PC-3 (cell line): ENCODE measurements at regions not wholly inside any gene's neighbourhood (a gene's known extent, or its start where the extent isn't known, plus 50 kb on each side); places are given as distances from the start of the nearest gene placed in this dataset.

ENCODE experiments used
- ATAC-seq: fragments of 200-7000 bp; cut with Tn5 transposase; 2 replicates; pipeline ENCODE4 v1.9.1; 2020; ENCODE audit warnings: mild to moderate bottlenecking, moderate library complexity
- BruUV-seq: library from RNA; stranded (reverse); fragments of 400-500 nt; replicated peaks from 2 replicates; lab custom pipeline; 2021; lab: Mats Ljungman, UMichigan
- CTCF ChIA-PET: fragments of 300-600 bp; sonication (Branson Sonifier 250); formaldehyde crosslinking; loops from one replicate; lab custom pipeline; 2022; ENCODE audit warnings: antibody characterized with exemption; lab: Charles Lee
- POLR2A ChIA-PET: fragments of 300-600 bp; sonication (Branson Sonifier 250); formaldehyde crosslinking; loops from one replicate; lab custom pipeline; 2022; ENCODE audit warnings: antibody characterized with exemption; ENCODE audit not compliant: unreplicated experiment; lab: Charles Lee
- DNase-seq: peaks from one replicate; pipeline ENCODE4 v3.0.0-alpha.2; 2015
- H2AFZ ChIP-seq: fragments of 300-600 bp; sonication (generic); 2 replicates; pipeline ENCODE4 v1.6.0; 2016; ENCODE audit warnings: antibody characterized with exemption, low read length
- H3F3A ChIP-seq: fragments of 300-600 bp; sonication (generic); one replicate; pipeline ENCODE4 v1.6.0; 2017; ENCODE audit warnings: antibody characterized with exemption, low read length, control low read depth, mild to moderate bottlenecking; ENCODE audit not compliant: unreplicated experiment
- H3K27ac ChIP-seq: fragments of 300-600 bp; sonication (generic); 2 replicates; pipeline ENCODE4 v1.5.1; 2016; ENCODE audit warnings: mild to moderate bottlenecking, low read length
- H3K27me3 ChIP-seq: fragments of 300-600 bp; sonication (generic); 2 replicates; pipeline ENCODE4 v1.6.1; 2016; ENCODE audit warnings: low read length, mixed read lengths
- H3K36me3 ChIP-seq: fragments of 300-600 bp; sonication (generic); 2 replicates; pipeline ENCODE4 v1.6.1; 2016; ENCODE audit warnings: low read depth, mixed run types, low read length, mixed read lengths
- H3K4me1 ChIP-seq: fragments of 300-600 bp; sonication (generic); 2 replicates; pipeline ENCODE4 v1.5.1; 2016; ENCODE audit warnings: low read length; ENCODE audit not compliant: insufficient read depth
- H3K4me2 ChIP-seq: fragments of 300-600 bp; sonication (generic); 2 replicates; pipeline ENCODE4 v1.6.0; 2016; ENCODE audit warnings: low read length
- H3K4me3 ChIP-seq: fragments of 300-600 bp; sonication (generic); 2 replicates; pipeline ENCODE4 v1.5.1; 2016; ENCODE audit warnings: mild to moderate bottlenecking, low read length, mixed read lengths
- H3K79me2 ChIP-seq: fragments of 300-600 bp; sonication (generic); 2 replicates; pipeline ENCODE4 v1.6.1; 2017; ENCODE audit warnings: low read length, mixed read lengths
- H3K9ac ChIP-seq: fragments of 300-600 bp; sonication (generic); 2 replicates; pipeline ENCODE4 v1.6.0; 2016; ENCODE audit warnings: mild to moderate bottlenecking, low read length
- H3K9me2 ChIP-seq: fragments of 300-600 bp; sonication (generic); replicated peaks from 2 replicates; pipeline ENCODE4 v1.6.1; 2016; ENCODE audit warnings: mixed run types, low read length, mixed read lengths
- H3K9me3 ChIP-seq: fragments of 300-600 bp; sonication (generic); 2 replicates; pipeline ENCODE4 v1.6.1; 2016; ENCODE audit warnings: low read length, mixed read lengths
- H4K20me1 ChIP-seq: fragments of 300-600 bp; sonication (generic); 2 replicates; pipeline ENCODE4 v1.6.1; 2016; ENCODE audit warnings: low read length, mixed read lengths
- CTCF ChIP-seq: fragments of 300-600 bp; sonication (generic); conservative IDR thresholded peaks from 2 replicates; pipeline ENCODE4 v1.5.1; 2017; ENCODE audit warnings: antibody characterized with exemption, low read depth, mild to moderate bottlenecking, low read length
- EZH2 ChIP-seq: fragments of 300-600 bp; sonication (generic); IDR thresholded peaks from one replicate; pipeline ENCODE4 v1.6.1; 2017; ENCODE audit warnings: antibody characterized with exemption, mild to moderate bottlenecking, low read length; ENCODE audit not compliant: unreplicated experiment
- EZH2phosphoT487 ChIP-seq: fragments of 300-600 bp; sonication (generic); IDR thresholded peaks from 2 replicates; pipeline ENCODE4 v1.6.1; 2018; ENCODE audit warnings: mild to moderate bottlenecking, antibody characterized with exemption, low read length, borderline replicate concordance
- intact Hi-C: fragments of 100-400 bp; cut with micrococcal nuclease; formaldehyde crosslinking; loops from 2 replicates; pipeline ENCODE4 v1.9.0; 2023

- intact Hi-C loops, result loop anchor here (5.0 kb wide), 1 partner anchor 1375 kb away; no protein-coding TSS in a partner anchor
- ATAC-seq (no peak), DNase-seq (no peak)
- Histone ChIP-seq H3K27me3 (no peaks in the 10 kb centered on the region), H3K9me3 (no peaks in the 10 kb centered on the region), H3K4me1 (peaks cover 10% of the 10 kb centered on the region; the same call in 1 of the 2 replicates), H3F3A (no peaks in the 10 kb centered on the region), H4K20me1 (no peaks in the 10 kb centered on the region), H3K9ac (no peak overlapping the region), H3K36me3 (no peaks in the 10 kb centered on the region), H3K4me3 (no peak overlapping the region), H3K9me2 (no peaks in the 10 kb centered on the region), H2AFZ (no peak overlapping the region), H3K4me2 (no peak overlapping the region), H3K27ac (no peak overlapping the region), H3K79me2 (no peaks in the 10 kb centered on the region)
- POLR2A ChIA-PET, result no interaction called here
- no TSS peak for BruUV-seq
- CTCF ChIA-PET, result no interaction called here
- TF ChIP-seq CTCF (no peak), EZH2 (no peak), EZH2phosphoT487 (no peak)
Measured at GRCh38 chr3:107062310-107062709, 314.9 kb upstream of the CCDC54 start.

- ChIA-PET CTCF (interaction anchor here (0.6 kb wide), 1 partner anchor 1617 kb away, joined by 4 read pairs; no protein-coding TSS in a partner anchor), POLR2A (no interaction called here)
- H3K36me3 ChIP-seq, result no peaks in the 10 kb centered on the region
- peaks cover 10% of the 10 kb centered on the region; the same call in 1 of the 2 replicates for H3K4me1 ChIP-seq
- H3K4me2 ChIP-seq, result no peak overlapping the region
- H3K27ac ChIP-seq, result no peak overlapping the region
- H3K9me3 ChIP-seq, result no peaks in the 10 kb centered on the region
- H2AFZ ChIP-seq, result no peak overlapping the region
- intact Hi-C loops, result loop anchor here (5.0 kb wide), 1 partner anchor 1375 kb away; no protein-coding TSS in a partner anchor
- H3F3A ChIP-seq, result no peaks in the 10 kb centered on the region
- no peaks in the 10 kb centered on the region for H3K9me2 ChIP-seq
- H3K4me3 ChIP-seq, result no peak overlapping the region
- no TSS peak for BruUV-seq
- DNase-seq, result no peak
- TF ChIP-seq CTCF, result no peak
- no peak for TF ChIP-seq EZH2
- TF ChIP-seq EZH2phosphoT487, result no peak
- no peak; the same call in 1 of the 2 replicates for ATAC-seq
- no peak overlapping the region for H3K9ac ChIP-seq
- no peaks in the 10 kb centered on the region for H3K79me2 ChIP-seq
- no peaks in the 10 kb centered on the region for H3K27me3 ChIP-seq
- H4K20me1 ChIP-seq, result no peaks in the 10 kb centered on the region
Measured at GRCh38 chr3:107062787-107063186, 314.5 kb upstream of the CCDC54 start.

- H3K79me2 ChIP-seq, result no peaks in the 10 kb centered on the region
- H3K4me2 ChIP-seq, result no peak overlapping the region
- ChIA-PET POLR2A (no interaction called here), CTCF (interaction anchor here (0.6 kb wide), 1 partner anchor 1617 kb away, joined by 4 read pairs; no protein-coding TSS in a partner anchor)
- H3K4me1 ChIP-seq, result peaks cover 10% of the 10 kb centered on the region; the same call in 1 of the 2 replicates
- no peaks in the 10 kb centered on the region for H4K20me1 ChIP-seq
- H3F3A ChIP-seq, result no peaks in the 10 kb centered on the region
- no peak overlapping the region for H3K27ac ChIP-seq
- TF ChIP-seq CTCF (no peak), EZH2phosphoT487 (no peak), EZH2 (no peak)
- BruUV-seq, result no TSS peak
- no peak overlapping the region for H2AFZ ChIP-seq
- H3K27me3 ChIP-seq, result no peaks in the 10 kb centered on the region
- no peaks in the 10 kb centered on the region for H3K36me3 ChIP-seq
- H3K9ac ChIP-seq, result no peak overlapping the region
- ATAC-seq (peak; percentile 26; the same call in 1 of the 2 replicates), DNase-seq (peak; percentile 55)
- H3K9me3 ChIP-seq, result no peaks in the 10 kb centered on the region
- H3K9me2 ChIP-seq, result no peaks in the 10 kb centered on the region
- intact Hi-C loops, result loop anchor here (5.0 kb wide), 1 partner anchor 1376 kb away; no protein-coding TSS in a partner anchor
- no peak overlapping the region for H3K4me3 ChIP-seq
Measured at GRCh38 chr3:107063351-107063750, 313.9 kb upstream of the CCDC54 start.
